GM12801 (cell line): ENCODE measurements at regions not wholly inside any gene's neighbourhood (a gene's known extent, or its start where the extent isn't known, plus 50 kb on each side); places are given as distances from the start of the nearest gene placed in this dataset.

Experiments used
- CTCF ChIP-seq: IDR thresholded peaks from one replicate; pipeline ENCODE4 v1.5.1; 2011; ENCODE audit warnings: control low read depth; ENCODE audit not compliant: insufficient read length; ENCODE audit errors: extremely low read depth

- no peak for TF ChIP-seq CTCF
Observed at GRCh38 chr21:28877318-28877884, 115.3 kb downstream of the LTN1 start.

GRCh38 chr21:28875078-28875477, 117.6 kb downstream of the LTN1 start:
- TF ChIP-seq CTCF = no peak

GRCh38 chr21:28872218-28872617, 120.5 kb downstream of the LTN1 start:
- no peak for TF ChIP-seq CTCF

- TF ChIP-seq CTCF = no peak
Observed at GRCh38 chr21:28871388-28872010, 121.2 kb downstream of the LTN1 start.

- TF ChIP-seq CTCF = no peak
Observed at GRCh38 chr21:28867401-28867800, 125.3 kb downstream of the LTN1 start.

GRCh38 chr21:28865488-28866186, 127.0 kb downstream of the LTN1 start:
- TF ChIP-seq CTCF = no peak

- no peak for TF ChIP-seq CTCF
Observed at GRCh38 chr21:28858424-28858823, 134.3 kb downstream of the LTN1 start.
